WTC11 (cell line): ENCODE measurements at regions not wholly inside any gene's neighbourhood (a gene's known extent, or its start where the extent isn't known, plus 50 kb on each side); places are given as distances from the start of the nearest gene placed in this dataset.

Experiments used
- CTCF ChIP-seq: fragments of 200-600 bp; IDR thresholded peaks from 2 replicates; pipeline ENCODE4 v1.8.0; 2022; ENCODE audit warnings: antibody characterized with exemption
- FOXK1 ChIP-seq: sonication (generic); formaldehyde crosslinking; IDR thresholded peaks from 2 replicates; pipeline ENCODE4 v1.8.0; 2022; ENCODE audit warnings: mild to moderate bottlenecking, moderate library complexity, missing genetic modification reagents
- GABPB1 ChIP-seq: sonication (generic); formaldehyde crosslinking; IDR thresholded peaks from 2 replicates; pipeline ENCODE4 v1.8.1; 2023; ENCODE audit warnings: mild to moderate bottlenecking, missing genetic modification reagents
- KAT7 ChIP-seq: sonication (generic); formaldehyde crosslinking; IDR thresholded peaks from 2 replicates; pipeline ENCODE4 v1.8.1; 2023; ENCODE audit warnings: missing genetic modification reagents, mild to moderate bottlenecking, borderline replicate concordance
- NFE2L1 ChIP-seq: sonication (generic); formaldehyde crosslinking; IDR thresholded peaks from 2 replicates; pipeline ENCODE4 v1.8.1; 2023; ENCODE audit warnings: missing genetic modification reagents
- NR1H2 ChIP-seq: sonication (generic); formaldehyde crosslinking; IDR thresholded peaks from 2 replicates; pipeline ENCODE4 v1.9.0; 2021; ENCODE audit warnings: mild to moderate bottlenecking, moderate library complexity, missing genetic modification reagents
- NR2C2 ChIP-seq: sonication (generic); formaldehyde crosslinking; IDR thresholded peaks from 2 replicates; pipeline ENCODE4 v1.8.0; 2022; ENCODE audit warnings: mild to moderate bottlenecking, missing genetic modification reagents
- NR3C1 ChIP-seq: sonication (generic); formaldehyde crosslinking; conservative IDR thresholded peaks from 2 replicates; pipeline ENCODE4 v1.8.1; 2023; ENCODE audit warnings: low read depth, mild to moderate bottlenecking, missing genetic modification reagents
- RELA ChIP-seq: sonication (generic); formaldehyde crosslinking; IDR thresholded peaks from 2 replicates; pipeline ENCODE4 v1.8.1; 2022; ENCODE audit warnings: missing genetic modification reagents, mild to moderate bottlenecking, borderline replicate concordance
- SMAD3 ChIP-seq: sonication (generic); formaldehyde crosslinking; IDR thresholded peaks from 2 replicates; pipeline ENCODE4 v1.8.0; 2022; ENCODE audit warnings: missing genetic modification reagents, mild to moderate bottlenecking, borderline replicate concordance
- SP1 ChIP-seq: sonication (generic); formaldehyde crosslinking; conservative IDR thresholded peaks from 2 replicates; pipeline ENCODE4 v1.8.1; 2022; ENCODE audit warnings: missing genetic modification reagents
- TF ChIP-seq, protein P1 (sequence below): sonication (generic); formaldehyde crosslinking; IDR thresholded peaks from 2 replicates; pipeline ENCODE4 v1.8.0; 2022; ENCODE audit warnings: missing genetic modification reagents
- TF ChIP-seq, protein P2 (sequence below): sonication (generic); formaldehyde crosslinking; IDR thresholded peaks from 2 replicates; pipeline ENCODE4 v1.8.1; 2022; ENCODE audit warnings: low read depth, missing genetic modification reagents, borderline replicate concordance
- TF ChIP-seq, protein P3 (sequence below): sonication (generic); formaldehyde crosslinking; IDR thresholded peaks from 2 replicates; pipeline ENCODE4 v1.8.1; 2022; ENCODE audit warnings: mild to moderate bottlenecking, moderate library complexity, missing genetic modification reagents

- TF ChIP-seq CTCF (no peak), KAT7 (CRISPR knock-in tag) (no peak), SP1 (CRISPR knock-in tag) (no peak), SMAD3 (no peak), NR2C2 (CRISPR knock-in tag) (no peak), RELA (no peak), NFE2L1 (CRISPR knock-in tag) (no peak), GABPB1 (no peak), NR1H2 (CRISPR knock-in tag) (no peak), NR3C1 (CRISPR knock-in tag) (no peak), FOXK1 (no peak)
- TF ChIP-seq, protein P1, sequence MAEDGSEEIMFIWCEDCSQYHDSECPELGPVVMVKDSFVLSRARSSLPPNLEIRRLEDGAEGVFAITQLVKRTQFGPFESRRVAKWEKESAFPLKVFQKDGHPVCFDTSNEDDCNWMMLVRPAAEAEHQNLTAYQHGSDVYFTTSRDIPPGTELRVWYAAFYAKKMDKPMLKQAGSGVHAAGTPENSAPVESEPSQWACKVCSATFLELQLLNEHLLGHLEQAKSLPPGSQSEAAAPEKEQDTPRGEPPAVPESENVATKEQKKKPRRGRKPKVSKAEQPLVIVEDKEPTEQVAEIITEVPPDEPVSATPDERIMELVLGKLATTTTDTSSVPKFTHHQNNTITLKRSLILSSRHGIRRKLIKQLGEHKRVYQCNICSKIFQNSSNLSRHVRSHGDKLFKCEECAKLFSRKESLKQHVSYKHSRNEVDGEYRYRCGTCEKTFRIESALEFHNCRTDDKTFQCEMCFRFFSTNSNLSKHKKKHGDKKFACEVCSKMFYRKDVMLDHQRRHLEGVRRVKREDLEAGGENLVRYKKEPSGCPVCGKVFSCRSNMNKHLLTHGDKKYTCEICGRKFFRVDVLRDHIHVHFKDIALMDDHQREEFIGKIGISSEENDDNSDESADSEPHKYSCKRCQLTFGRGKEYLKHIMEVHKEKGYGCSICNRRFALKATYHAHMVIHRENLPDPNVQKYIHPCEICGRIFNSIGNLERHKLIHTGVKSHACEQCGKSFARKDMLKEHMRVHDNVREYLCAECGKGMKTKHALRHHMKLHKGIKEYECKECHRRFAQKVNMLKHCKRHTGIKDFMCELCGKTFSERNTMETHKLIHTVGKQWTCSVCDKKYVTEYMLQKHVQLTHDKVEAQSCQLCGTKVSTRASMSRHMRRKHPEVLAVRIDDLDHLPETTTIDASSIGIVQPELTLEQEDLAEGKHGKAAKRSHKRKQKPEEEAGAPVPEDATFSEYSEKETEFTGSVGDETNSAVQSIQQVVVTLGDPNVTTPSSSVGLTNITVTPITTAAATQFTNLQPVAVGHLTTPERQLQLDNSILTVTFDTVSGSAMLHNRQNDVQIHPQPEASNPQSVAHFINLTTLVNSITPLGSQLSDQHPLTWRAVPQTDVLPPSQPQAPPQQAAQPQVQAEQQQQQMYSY (CRISPR knock-in tag): no peak
- TF ChIP-seq, protein P2, sequence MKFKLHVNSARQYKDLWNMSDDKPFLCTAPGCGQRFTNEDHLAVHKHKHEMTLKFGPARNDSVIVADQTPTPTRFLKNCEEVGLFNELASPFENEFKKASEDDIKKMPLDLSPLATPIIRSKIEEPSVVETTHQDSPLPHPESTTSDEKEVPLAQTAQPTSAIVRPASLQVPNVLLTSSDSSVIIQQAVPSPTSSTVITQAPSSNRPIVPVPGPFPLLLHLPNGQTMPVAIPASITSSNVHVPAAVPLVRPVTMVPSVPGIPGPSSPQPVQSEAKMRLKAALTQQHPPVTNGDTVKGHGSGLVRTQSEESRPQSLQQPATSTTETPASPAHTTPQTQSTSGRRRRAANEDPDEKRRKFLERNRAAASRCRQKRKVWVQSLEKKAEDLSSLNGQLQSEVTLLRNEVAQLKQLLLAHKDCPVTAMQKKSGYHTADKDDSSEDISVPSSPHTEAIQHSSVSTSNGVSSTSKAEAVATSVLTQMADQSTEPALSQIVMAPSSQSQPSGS (CRISPR knock-in tag): no peak
- TF ChIP-seq, protein P3, sequence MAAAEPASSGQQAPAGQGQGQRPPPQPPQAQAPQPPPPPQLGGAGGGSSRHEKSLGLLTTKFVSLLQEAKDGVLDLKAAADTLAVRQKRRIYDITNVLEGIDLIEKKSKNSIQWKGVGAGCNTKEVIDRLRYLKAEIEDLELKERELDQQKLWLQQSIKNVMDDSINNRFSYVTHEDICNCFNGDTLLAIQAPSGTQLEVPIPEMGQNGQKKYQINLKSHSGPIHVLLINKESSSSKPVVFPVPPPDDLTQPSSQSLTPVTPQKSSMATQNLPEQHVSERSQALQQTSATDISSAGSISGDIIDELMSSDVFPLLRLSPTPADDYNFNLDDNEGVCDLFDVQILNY (CRISPR knock-in tag): no peak
Observed at GRCh38 chr16:86302421-86303109, 207.8 kb upstream of the FOXF1 start.
